ENCODE measurements at regions not wholly inside any gene's neighbourhood (a gene's known extent, or its start where the extent isn't known, plus 50 kb on each side); places are given as distances from the start of the nearest gene placed in this dataset.

- DNase-seq: no peak
Measured at GRCh38 chr7:47221826-47222225, 360.1 kb downstream of the TNS3 start.

GRCh38 chr7:47218378-47219176, 363.3 kb downstream of the TNS3 start:
- DNase-seq: no peak

GRCh38 chr7:47217570-47218360, 364.1 kb downstream of the TNS3 start:
- no peak for DNase-seq

- no peak for DNase-seq
Measured at GRCh38 chr7:47217086-47217485, 364.8 kb downstream of the TNS3 start.

- DNase-seq: no peak
Measured at GRCh38 chr7:47216439-47216838, 365.5 kb downstream of the TNS3 start.

GRCh38 chr7:47215640-47216039, 366.3 kb downstream of the TNS3 start:
- DNase-seq: no peak

- no peak for DNase-seq
Measured at GRCh38 chr7:47215049-47215448, 366.9 kb downstream of the TNS3 start.

GRCh38 chr7:47213276-47213675, 368.6 kb downstream of the TNS3 start:
- DNase-seq: no peak

- no peak for DNase-seq
Measured at GRCh38 chr7:47211519-47211973, 370.4 kb downstream of the TNS3 start.

GRCh38 chr7:47210281-47210854, 371.5 kb downstream of the TNS3 start:
- no peak for DNase-seq

GRCh38 chr7:47207956-47208355, 374.0 kb downstream of the TNS3 start:
- no peak for DNase-seq

GRCh38 chr7:47204709-47205108, 377.2 kb downstream of the TNS3 start:
- no peak for DNase-seq

GRCh38 chr7:47202146-47202783, 379.6 kb downstream of the TNS3 start:
- no peak for DNase-seq

GRCh38 chr7:47198159-47198558, 383.8 kb downstream of the TNS3 start:
- no peak for DNase-seq

GRCh38 chr7:47197486-47197885, 384.4 kb downstream of the TNS3 start:
- no peak for DNase-seq

- no peak for DNase-seq
Measured at GRCh38 chr7:47196737-47197136, 385.2 kb downstream of the TNS3 start.

GRCh38 chr7:47196106-47196645, 385.7 kb downstream of the TNS3 start:
- no peak for DNase-seq

- DNase-seq: no peak
Measured at GRCh38 chr7:47195641-47196040, 386.3 kb downstream of the TNS3 start.

GRCh38 chr7:47194516-47195057, 387.3 kb downstream of the TNS3 start:
- no peak for DNase-seq

GRCh38 chr7:47192978-47193377, 388.9 kb downstream of the TNS3 start:
- no peak for DNase-seq

GRCh38 chr7:47191876-47192291, 390.0 kb downstream of the TNS3 start:
- no peak for DNase-seq

GRCh38 chr7:47191316-47191715, 390.6 kb downstream of the TNS3 start:
- DNase-seq: no peak

- no peak for DNase-seq
Measured at GRCh38 chr7:47190462-47190861, 391.4 kb downstream of the TNS3 start.

All from CD4-positive, alpha-beta T cell treated with Interferon alpha-2 for 1 hour (primary cell).